NCI-H2107 treated with DMSO at 0.1 percent for 48 hours (cell line): ENCODE measurements at regions not wholly inside any gene's neighbourhood (a gene's known extent, or its start where the extent isn't known, plus 50 kb on each side); places are given as distances from the start of the nearest gene placed in this dataset.

ENCODE experiments used
- DNase-seq: peaks from one replicate; lab custom pipeline; 2025; ENCODE audit not compliant: unreplicated experiment; lab: John Stamatoyannopoulos, UW

GRCh38 chr18:76203552-76203951 lies 291.5 kb downstream of the ZNF516 start:
- DNase-seq = no peak

DNA sequence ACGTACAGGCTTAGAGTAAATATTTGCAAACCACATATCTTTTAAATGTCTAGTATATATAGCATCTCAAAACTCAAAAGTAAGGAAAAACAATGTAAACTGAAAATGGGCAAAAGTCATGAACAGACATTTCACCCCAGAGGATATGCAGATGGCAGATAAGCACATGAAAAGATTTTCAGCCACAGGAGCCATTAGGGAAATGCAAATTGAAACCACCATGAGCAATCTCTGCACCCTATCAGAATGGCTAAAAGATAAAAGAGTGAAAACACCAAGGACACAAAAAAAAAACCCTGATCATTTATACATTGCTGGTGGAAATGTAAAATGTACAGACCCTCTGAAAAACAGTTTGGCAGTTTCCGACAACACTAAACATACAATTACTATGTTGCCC lies 292.7 kb downstream of the ZNF516 start:
- DNase-seq = no peak

DNA sequence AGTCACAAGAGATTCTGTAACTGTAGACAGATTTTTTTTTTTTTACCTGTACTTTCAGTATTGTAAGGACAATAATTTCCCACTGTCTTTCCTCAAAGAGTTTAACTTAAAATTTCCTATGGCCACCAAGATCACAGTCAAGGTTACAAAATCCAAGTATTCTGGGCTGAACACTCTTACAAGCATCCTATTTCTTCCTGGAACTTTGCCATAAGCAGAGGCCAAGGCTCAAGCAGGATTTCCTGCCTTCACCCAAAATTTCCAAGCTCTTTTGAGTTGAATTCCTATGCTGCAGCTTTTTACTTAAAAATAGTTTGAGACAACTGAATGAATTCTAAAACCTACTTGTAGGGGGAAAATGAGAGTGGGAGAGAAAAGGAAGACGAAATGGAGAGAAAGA lies 299.4 kb downstream of the ZNF516 start:
- DNase-seq = no peak

DNA sequence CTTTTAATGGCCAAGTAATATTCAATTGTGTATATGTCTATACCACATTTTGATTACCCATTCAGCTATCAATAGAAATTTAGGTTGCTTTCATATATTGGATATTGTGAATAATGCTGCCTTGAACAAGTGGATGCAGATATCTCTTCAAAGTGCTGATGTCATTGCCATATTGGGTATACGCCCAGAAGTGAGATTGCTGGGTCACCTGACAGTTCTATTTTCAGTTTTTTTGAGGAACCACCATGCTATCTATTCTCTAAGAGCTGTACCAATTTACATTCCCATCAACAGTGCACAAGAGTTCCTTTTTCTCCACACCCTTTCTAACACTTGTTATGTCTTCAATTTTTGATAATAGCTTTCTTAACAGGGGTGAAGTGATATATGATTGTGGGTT lies 306.9 kb downstream of the ZNF516 start:
- no peak for DNase-seq

DNA sequence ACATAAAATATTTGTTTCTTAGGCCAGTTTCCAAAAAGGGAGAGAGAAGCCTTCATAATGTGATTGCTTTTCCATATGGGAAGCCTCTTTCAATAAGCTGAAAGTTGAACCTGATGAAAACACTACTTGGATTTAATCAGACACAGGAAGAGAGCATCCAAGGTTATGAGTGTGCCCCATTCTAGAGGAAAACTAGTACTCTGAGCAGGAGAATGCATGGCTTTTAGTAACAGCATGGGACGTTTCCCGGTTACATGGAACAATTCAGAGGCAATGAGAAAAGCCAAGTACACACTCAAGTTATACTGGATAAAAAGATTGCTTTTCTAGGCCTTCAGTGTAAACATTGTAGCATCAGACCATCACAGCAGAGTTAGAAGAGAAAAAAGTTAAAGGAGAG lies 315.8 kb downstream of the ZNF516 start:
- DNase-seq = no peak

DNA sequence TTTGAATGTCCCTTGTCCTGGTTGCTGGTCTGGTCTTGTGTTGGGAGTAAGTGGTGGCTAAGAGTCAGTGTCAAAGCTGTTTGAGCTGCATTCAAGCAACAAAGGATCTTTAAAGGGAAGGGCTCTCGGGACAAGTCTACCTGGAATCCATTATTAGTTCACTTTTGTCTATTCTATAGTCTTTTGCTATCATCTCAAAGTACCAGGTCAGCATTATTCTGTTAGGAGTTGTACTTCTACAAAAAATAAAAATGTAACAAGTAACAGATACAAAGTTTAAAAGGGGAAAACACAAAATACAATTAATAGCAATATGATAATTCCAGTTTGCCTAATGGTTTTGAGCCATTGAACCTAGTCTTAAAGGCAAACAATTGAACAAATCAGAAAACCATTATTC lies 317.9 kb downstream of the ZNF516 start:
- DNase-seq = no peak

GRCh38 chr18:76174451-76174850 lies 320.6 kb downstream of the ZNF516 start:
- DNase-seq = no peak

- DNase-seq = no peak
Measured at GRCh38 chr18:76169733-76170132, 325.3 kb downstream of the ZNF516 start.

- DNase-seq = no peak
Measured at GRCh38 chr18:76167845-76168621, 327.0 kb downstream of the ZNF516 start.

DNA sequence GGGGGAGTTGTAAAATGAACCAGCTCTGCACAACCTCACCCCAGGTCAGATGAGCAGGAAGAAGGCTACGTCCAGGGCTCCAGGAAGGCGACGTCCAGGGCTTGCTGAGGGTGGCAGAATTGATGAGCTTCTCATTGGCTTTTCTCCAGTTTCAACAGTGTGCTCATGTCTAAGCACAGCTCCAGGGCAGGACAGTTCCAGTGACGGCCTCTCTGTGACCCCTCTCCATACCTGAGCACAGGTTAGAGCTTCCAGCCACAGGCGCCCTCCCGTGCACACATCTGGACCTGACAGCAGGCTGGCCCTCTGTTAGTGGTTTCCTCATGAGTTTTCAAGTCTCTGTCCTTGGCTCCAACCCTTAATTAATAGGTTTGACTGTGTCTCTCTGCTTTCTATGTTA lies 327.6 kb downstream of the ZNF516 start:
- DNase-seq = no peak

- DNase-seq = no peak
Measured at GRCh38 chr18:76162886-76163285, 332.2 kb downstream of the ZNF516 start.

DNA sequence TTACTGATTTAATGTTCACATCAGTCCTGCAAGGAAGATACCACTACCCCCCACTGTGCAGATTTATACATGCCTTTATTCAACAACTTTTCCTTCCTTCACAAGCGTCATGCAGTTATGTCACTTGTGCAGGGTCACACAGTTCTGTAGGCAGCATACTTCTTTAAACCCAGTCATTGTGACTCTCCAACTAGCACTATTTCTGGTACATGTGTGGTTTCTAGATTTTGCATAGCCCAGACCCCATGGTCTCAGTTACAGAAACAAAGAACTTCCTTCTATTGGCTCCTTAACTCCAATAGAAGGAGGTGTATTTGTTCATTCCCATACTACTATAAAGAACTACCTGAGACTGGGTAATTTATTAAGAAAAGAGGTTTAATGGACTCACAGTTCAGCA lies 333.1 kb downstream of the ZNF516 start:
- no peak for DNase-seq

GRCh38 chr18:76153691-76154090 lies 341.4 kb downstream of the ZNF516 start:
- no peak for DNase-seq

GRCh38 chr18:76149734-76150133 lies 345.3 kb downstream of the ZNF516 start:
- DNase-seq = no peak

GRCh38 chr18:76149284-76149683 lies 345.8 kb downstream of the ZNF516 start:
- no peak for DNase-seq

GRCh38 chr18:76145521-76146376 lies 349.3 kb downstream of the ZNF516 start:
- no peak for DNase-seq

GRCh38 chr18:76144844-76145243 lies 350.2 kb downstream of the ZNF516 start:
- no peak for DNase-seq

DNA sequence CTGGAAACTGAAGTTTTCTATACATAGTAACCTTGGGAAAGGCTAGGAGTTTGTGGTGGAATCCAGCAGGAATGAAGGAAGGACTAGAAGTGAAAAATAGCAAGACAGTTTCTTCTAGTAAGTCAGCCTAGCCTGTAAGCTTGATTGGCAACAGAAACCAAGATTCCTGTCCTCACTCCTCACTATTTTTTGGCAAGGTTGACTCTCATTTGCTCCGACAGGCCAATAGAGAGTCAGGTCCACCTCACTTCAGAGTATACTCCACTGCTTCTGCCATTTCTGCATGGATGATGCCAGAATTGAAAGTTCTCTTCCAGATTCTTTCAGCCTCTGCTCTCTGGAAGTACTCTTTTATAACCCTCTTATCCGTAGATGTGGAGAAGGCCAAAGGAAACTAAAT lies 352.4 kb downstream of the ZNF516 start:
- no peak for DNase-seq

DNA sequence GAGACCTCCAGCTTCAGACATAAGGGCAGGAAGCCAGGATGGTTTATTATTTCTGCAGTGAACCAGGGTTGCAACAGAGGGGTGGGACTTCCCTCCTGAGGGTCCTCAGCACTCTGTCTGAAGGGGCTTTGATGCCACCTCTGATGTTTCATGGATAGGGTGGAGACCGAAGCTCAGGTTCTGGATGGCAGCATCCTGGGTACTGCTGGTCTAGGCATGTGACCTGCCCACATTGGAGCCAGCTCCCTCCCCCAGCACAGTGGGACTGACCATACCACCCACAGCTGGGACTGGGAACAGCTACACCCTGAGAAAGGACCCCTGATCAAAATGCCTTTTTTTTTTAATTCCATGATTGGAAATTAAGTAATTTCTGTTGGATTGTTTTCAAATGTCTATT lies 355.2 kb downstream of the ZNF516 start:
- DNase-seq = no peak

DNA sequence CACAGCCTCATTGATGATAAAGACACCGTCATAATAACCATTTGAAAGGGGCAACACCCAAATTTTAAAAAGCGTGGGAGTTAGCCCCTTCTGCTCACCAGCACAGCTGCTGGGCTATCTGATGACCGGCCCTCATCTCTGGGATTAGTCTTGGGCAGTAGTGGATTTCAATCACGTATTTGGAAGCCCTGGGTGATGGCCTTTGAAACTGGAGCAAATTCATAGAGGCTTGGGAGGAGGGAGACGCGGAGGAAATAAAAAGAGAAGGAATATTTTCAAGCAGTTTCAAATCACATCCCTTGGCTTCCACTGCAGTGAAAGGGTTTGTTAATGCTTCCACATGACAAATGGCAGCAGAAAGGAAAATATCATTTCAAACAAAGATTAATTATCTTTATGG lies 357.8 kb downstream of the ZNF516 start:
- no peak for DNase-seq

DNA sequence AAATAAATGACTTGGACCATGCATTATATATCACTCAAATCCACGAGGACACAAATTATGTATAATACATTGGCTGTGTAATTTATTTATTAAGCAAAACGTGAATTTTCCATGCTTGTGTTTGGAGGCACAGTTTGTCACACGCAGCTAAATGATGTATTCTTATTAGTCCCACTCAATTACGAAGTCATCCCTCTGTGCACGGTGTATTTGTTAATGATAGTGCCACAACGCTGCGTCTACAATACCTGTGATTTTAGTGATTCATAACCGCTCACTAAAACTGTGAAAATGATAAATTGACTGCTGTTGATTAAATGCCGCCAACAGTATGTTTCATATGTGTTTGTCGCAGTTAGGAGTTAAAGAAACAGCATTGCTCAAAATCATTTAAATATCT lies 358.3 kb downstream of the ZNF516 start:
- DNase-seq = no peak

DNA sequence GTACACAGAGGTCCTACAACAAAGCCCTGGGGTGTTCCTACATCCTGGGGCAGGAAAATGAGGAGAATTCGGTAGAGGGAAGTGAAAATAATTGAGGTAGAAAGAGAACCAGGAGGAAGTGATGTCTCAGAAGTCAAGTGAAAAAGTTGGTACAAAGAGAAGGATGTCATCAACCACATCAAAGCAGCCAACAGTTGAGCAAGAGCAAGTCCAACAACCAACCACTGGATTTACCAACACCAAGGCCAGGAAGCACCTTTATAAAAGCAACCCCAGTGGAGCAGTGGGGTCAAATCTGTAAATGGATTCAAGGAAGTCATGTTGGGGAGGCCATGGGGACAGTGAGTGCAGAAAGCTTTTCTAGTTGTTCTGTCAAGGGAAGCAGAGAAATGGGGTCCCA lies 360.4 kb downstream of the ZNF516 start:
- no peak for DNase-seq
